SHP77 (cell line): ENCODE measurements at regions not wholly inside any gene's neighbourhood (a gene's known extent, or its start where the extent isn't known, plus 50 kb on each side); places are given as distances from the start of the nearest gene placed in this dataset.

Experiments
- DNase-seq, 2 experiments: peaks; one replicate each; lab custom pipeline; 2025; lab: John Stamatoyannopoulos, UW

- DNase-seq, result peak; percentile 57 to 67
Observed at GRCh38 chr20:22851679-22852346, 183.3 kb upstream of the SSTR4 start.

- DNase-seq, result no peak
Observed at GRCh38 chr20:22861231-22861980, 173.7 kb upstream of the SSTR4 start.

GRCh38 chr20:22861990-22862389, 173.1 kb upstream of the SSTR4 start:
- DNase-seq, result no peak

GRCh38 chr20:22862671-22863230, 172.4 kb upstream of the SSTR4 start:
- no peak for DNase-seq

- no peak for DNase-seq
Observed at GRCh38 chr20:22863826-22864225, 171.3 kb upstream of the SSTR4 start.

GRCh38 chr20:22866812-22867341, 168.2 kb upstream of the SSTR4 start:
- no peak for DNase-seq

GRCh38 chr20:22878166-22878565, 156.9 kb upstream of the SSTR4 start:
- DNase-seq, result no peak

GRCh38 chr20:22880277-22880676, 154.8 kb upstream of the SSTR4 start:
- DNase-seq, result no peak

- DNase-seq, result no peak
Observed at GRCh38 chr20:22887796-22888195, 147.3 kb upstream of the SSTR4 start.

- DNase-seq, result no peak
Observed at GRCh38 chr20:22890594-22891300, 144.4 kb upstream of the SSTR4 start.

GRCh38 chr20:22901164-22901563, 133.9 kb upstream of the SSTR4 start:
- DNase-seq, result no peak

- no peak for DNase-seq
Observed at GRCh38 chr20:22901921-22902320, 133.2 kb upstream of the SSTR4 start.

GRCh38 chr20:22904386-22904785, 130.7 kb upstream of the SSTR4 start:
- no peak for DNase-seq

GRCh38 chr20:22904905-22905304, 130.2 kb upstream of the SSTR4 start:
- DNase-seq, result no peak

- no peak for DNase-seq
Observed at GRCh38 chr20:22905658-22906057, 129.5 kb upstream of the SSTR4 start.

- DNase-seq, result no peak
Observed at GRCh38 chr20:22908437-22908836, 126.7 kb upstream of the SSTR4 start.

GRCh38 chr20:22908944-22909343, 126.2 kb upstream of the SSTR4 start:
- no peak for DNase-seq

- DNase-seq, result no peak
Observed at GRCh38 chr20:22909436-22909835, 125.7 kb upstream of the SSTR4 start.

GRCh38 chr20:22910287-22910852, 124.7 kb upstream of the SSTR4 start:
- DNase-seq, result no peak

GRCh38 chr20:22914291-22914690, 120.8 kb upstream of the SSTR4 start:
- DNase-seq, result no peak

GRCh38 chr20:22915512-22915911, 119.6 kb upstream of the SSTR4 start:
- no peak for DNase-seq
